OCI-LY7 (cell line): ENCODE measurements at regions not wholly inside any gene's neighbourhood (a gene's known extent, or its start where the extent isn't known, plus 50 kb on each side); places are given as distances from the start of the nearest gene placed in this dataset.

Experiments used
- BruUV-seq: library from RNA; stranded (reverse); fragments of 400-500 nt; replicated peaks from 2 replicates; lab custom pipeline; 2021; lab: Mats Ljungman, UMichigan
- CTCF ChIA-PET: fragments of 300-600 bp; sonication (Branson Sonifier 250); formaldehyde crosslinking; loops from one replicate; lab custom pipeline; 2022; ENCODE audit warnings: antibody characterized with exemption; ENCODE audit not compliant: unreplicated experiment; lab: Charles Lee
- POLR2A ChIA-PET: fragments of 300-600 bp; sonication (Branson Sonifier 250); formaldehyde crosslinking; loops from one replicate; lab custom pipeline; 2022; ENCODE audit warnings: antibody characterized with exemption; lab: Charles Lee
- DNase-seq: peaks from one replicate; pipeline ENCODE4 v3.0.0-alpha.2; 2015; ENCODE audit warnings: low spot score
- H2AFZ ChIP-seq: fragments of 200-600 bp; sonication (generic), shearing (Covaris generic); 2 replicates; pipeline ENCODE4 v1.6.1; 2014; ENCODE audit warnings: mild to moderate bottlenecking, antibody characterized with exemption, low read length, moderate library complexity
- H3K27ac ChIP-seq: fragments of 200-600 bp; sonication (generic); 2 replicates; pipeline ENCODE4 v1.5.1; 2014; ENCODE audit warnings: mixed run types, low read depth, mild to moderate bottlenecking, moderate library complexity, low read length, inconsistent platforms; ENCODE audit not compliant: poor library complexity, severe bottlenecking
- H3K36me3 ChIP-seq: fragments of 200-600 bp; sonication (generic); 2 replicates; pipeline ENCODE4 v1.6.1; 2014; ENCODE audit warnings: mild to moderate bottlenecking, antibody characterized with exemption, low read length, moderate library complexity, mixed read lengths; ENCODE audit not compliant: insufficient read depth
- H3K4me1 ChIP-seq: fragments of 200-600 bp; sonication (generic); 2 replicates; pipeline ENCODE4 v1.5.1; 2014; ENCODE audit warnings: mild to moderate bottlenecking, low read length; ENCODE audit not compliant: insufficient read depth, poor library complexity, severe bottlenecking
- H3K4me2 ChIP-seq: fragments of 200-600 bp; sonication (generic); 2 replicates; pipeline ENCODE4 v1.6.1; 2014; ENCODE audit warnings: mild to moderate bottlenecking, low read length
- H3K4me3 ChIP-seq: fragments of 200-600 bp; sonication (generic); 2 replicates; pipeline ENCODE4 v1.5.1; 2014; ENCODE audit warnings: mild to moderate bottlenecking, low read depth, low read length; ENCODE audit not compliant: poor library complexity, severe bottlenecking
- H3K79me2 ChIP-seq: fragments of 200-600 bp; sonication (generic); 2 replicates; pipeline ENCODE4 v1.6.1; 2016; ENCODE audit warnings: low read depth, mild to moderate bottlenecking, low read length, moderate library complexity, mixed read lengths; ENCODE audit not compliant: insufficient read depth
- H3K9me2 ChIP-seq: fragments of 200-600 bp; sonication (generic); 2 replicates; pipeline ENCODE4 v1.6.1; 2016; ENCODE audit warnings: mild to moderate bottlenecking, low read length, mixed read lengths; ENCODE audit not compliant: insufficient read depth
- H3K9me3 ChIP-seq: fragments of 200-600 bp; sonication (generic); 2 replicates; pipeline ENCODE4 v1.6.1; 2014; ENCODE audit warnings: mild to moderate bottlenecking, mixed run types, low read length, mixed read lengths
- H4K20me1 ChIP-seq: fragments of 200-600 bp; sonication (generic); 2 replicates; pipeline ENCODE4 v1.6.1; 2014; ENCODE audit warnings: mild to moderate bottlenecking, antibody characterized with exemption, low read length, moderate library complexity, mixed read lengths; ENCODE audit not compliant: insufficient read depth
- CTCF ChIP-seq: fragments of 200-600 bp; sonication (generic); conservative IDR thresholded peaks from 2 replicates; pipeline ENCODE4 v1.5.1; 2014; ENCODE audit warnings: mild to moderate bottlenecking, antibody characterized with exemption, low read length, moderate library complexity, mixed read lengths
- EZH2phosphoT487 ChIP-seq: fragments of 200-600 bp; sonication (generic); IDR thresholded peaks from 2 replicates; pipeline ENCODE4 v1.6.1; 2018; ENCODE audit warnings: low read depth, borderline replicate concordance, mild to moderate bottlenecking, mixed run types, antibody characterized with exemption, low read length, moderate library complexity, mixed read lengths
- intact Hi-C: fragments of 100-400 bp; cut with micrococcal nuclease; formaldehyde crosslinking; loops from one replicate; pipeline ENCODE4 v1.10.0; 2022; ENCODE audit not compliant: unreplicated experiment

GRCh38 chr5:142527234-142527633, 158.7 kb downstream of the FGF1 start:
- Histone ChIP-seq H3K4me1 (no peaks in the 10 kb centered on the region), H3K4me3 (no peak overlapping the region), H4K20me1 (no peaks in the 10 kb centered on the region), H3K36me3 (no peaks in the 10 kb centered on the region), H3K27ac (no peak overlapping the region), H3K9me2 (no peaks in the 10 kb centered on the region), H3K4me2 (no peak overlapping the region), H3K79me2 (no peaks in the 10 kb centered on the region), H2AFZ (no peak overlapping the region), H3K9me3 (no peaks in the 10 kb centered on the region)
- ChIA-PET CTCF (no interaction called here), POLR2A (no interaction called here)
- intact Hi-C loops = no loop called here
- DNase-seq = no peak
- TF ChIP-seq CTCF (no peak), EZH2phosphoT487 (no peak)
- BruUV-seq = no TSS peak

- H3K4me3 ChIP-seq = no peak overlapping the region
- no TSS peak for BruUV-seq
- ChIA-PET CTCF (interaction anchor here (0.6 kb wide), 1 partner anchor 52 kb away, joined by 3 read pairs; no protein-coding TSS in a partner anchor), POLR2A (interaction anchor here (0.6 kb wide), 1 partner anchor 12 kb away, joined by 3 read pairs; no protein-coding TSS in a partner anchor)
- no peaks in the 10 kb centered on the region for H4K20me1 ChIP-seq
- no peaks in the 10 kb centered on the region for H3K4me1 ChIP-seq
- no peaks in the 10 kb centered on the region for H3K9me2 ChIP-seq
- no peak overlapping the region for H2AFZ ChIP-seq
- no peak for DNase-seq
- no peaks in the 10 kb centered on the region for H3K79me2 ChIP-seq
- no peaks in the 10 kb centered on the region for H3K36me3 ChIP-seq
- no peak overlapping the region for H3K27ac ChIP-seq
- intact Hi-C loops = no loop called here
- H3K4me2 ChIP-seq = no peak overlapping the region
- TF ChIP-seq CTCF (no peak), EZH2phosphoT487 (no peak)
- no peaks in the 10 kb centered on the region for H3K9me3 ChIP-seq
Measured at GRCh38 chr5:142522983-142523382, 162.9 kb downstream of the FGF1 start.

GRCh38 chr5:142521706-142522105, 164.2 kb downstream of the FGF1 start:
- no peak overlapping the region for H3K27ac ChIP-seq
- no peaks in the 10 kb centered on the region for H3K36me3 ChIP-seq
- H3K9me2 ChIP-seq = no peaks in the 10 kb centered on the region
- ChIA-PET CTCF (no interaction called here), POLR2A (interaction anchor here (0.7 kb wide), 1 partner anchor 10 kb away, joined by 3 read pairs; no protein-coding TSS in a partner anchor)
- intact Hi-C loops = no loop called here
- no peak overlapping the region for H3K4me3 ChIP-seq
- no peak for DNase-seq
- no peak for TF ChIP-seq CTCF
- TF ChIP-seq EZH2phosphoT487 = no peak
- no peaks in the 10 kb centered on the region for H3K4me1 ChIP-seq
- H3K9me3 ChIP-seq = no peaks in the 10 kb centered on the region
- no peak overlapping the region for H2AFZ ChIP-seq
- no peak overlapping the region for H3K4me2 ChIP-seq
- H3K79me2 ChIP-seq = no peaks in the 10 kb centered on the region
- BruUV-seq = no TSS peak
- no peaks in the 10 kb centered on the region for H4K20me1 ChIP-seq
